ENCODE measurements at regions not wholly inside any gene's neighbourhood (a gene's known extent, or its start where the extent isn't known, plus 50 kb on each side); places are given as distances from the start of the nearest gene placed in this dataset.

GRCh38 chr6:14920276-14920675, 325.6 kb upstream of the JARID2 start:
- no peak overlapping the region for H3K9ac ChIP-seq (ENCODE audit: low read length)
- H3K79me2 ChIP-seq (ENCODE audit: insufficient read depth, low read length) = no peaks in the 10 kb centered on the region
- no peaks in the 10 kb centered on the region for H4K20me1 ChIP-seq (ENCODE audit: insufficient read depth)
- no peaks in the 10 kb centered on the region for H3K27me3 ChIP-seq (ENCODE audit: insufficient read depth, low read length)
- no TSS peak for BruUV-seq (replicated peaks)
- H3K36me3 ChIP-seq (ENCODE audit: control insufficient read depth in 1 of 2, insufficient read depth in 2 of 2, low read length in 2 of 2) = no peaks in the 10 kb centered on the region
- no peak overlapping the region for H3K4me3 ChIP-seq (replicated peaks in 1 of 2; ENCODE audit: low read depth in 1 of 2, low read length in 2 of 2)
- no peak for TF ChIP-seq EZH2phosphoT487 (IDR thresholded peaks at IDR 0.05; ENCODE audit: borderline replicate concordance)
- TF ChIP-seq MAX (IDR thresholded peaks at IDR 0.05) = no peak
- no peak for TF ChIP-seq ATF3 (IDR thresholded peaks at IDR 0.05)
- TF ChIP-seq JUND (IDR thresholded peaks at IDR 0.05) = no peak
- no peak for TF ChIP-seq SP1 (IDR thresholded peaks at IDR 0.05; ENCODE audit: low read depth)
- TF ChIP-seq SRF (IDR thresholded peaks at IDR 0.05; ENCODE audit: low read depth) = no peak
- no peak for TF ChIP-seq ZBTB33 (IDR thresholded peaks at IDR 0.05; ENCODE audit: extremely low read depth, insufficient replicate concordance, low read length)
- no peak for TF ChIP-seq CTCF (IDR thresholded peaks at IDR 0.05 in 2 of 3, conservative IDR thresholded peaks at IDR 0.05 in 1 of 3; ENCODE audit: borderline replicate concordance in 1 of 3, insufficient read depth in 1 of 3, low read depth in 2 of 3, low read length in 2 of 3)
- no peak for TF ChIP-seq POLR2A (IDR thresholded peaks at IDR 0.05; ENCODE audit: borderline replicate concordance, extremely low read depth, insufficient read depth, insufficient read length)
- no peak for TF ChIP-seq FOSL1 (IDR thresholded peaks at IDR 0.05; ENCODE audit: low read depth)
- no peak for TF ChIP-seq ELF1 (IDR thresholded peaks at IDR 0.05; ENCODE audit: borderline replicate concordance, low read depth)
- no peaks in the 10 kb centered on the region for H3K4me1 ChIP-seq (ENCODE audit: control insufficient read depth in 1 of 2, insufficient read depth in 2 of 2, low read length in 2 of 2)
- CTCF ChIA-PET = no interaction called here
- POLR2A ChIA-PET = no interaction called here
- no peaks in the 10 kb centered on the region for H3K9me2 ChIP-seq (ENCODE audit: insufficient read depth)
- RAD21 ChIA-PET (ENCODE audit: low non-redundant PET in 1 of 2, low total read pairs in 2 of 2, uncharacterized antibody in 2 of 2, unreplicated experiment in 2 of 2) = no interaction called here
- H3K27ac ChIP-seq (ENCODE audit: low read depth, low read length) = no peak overlapping the region
- H2AFZ ChIP-seq (ENCODE audit: low read depth, low read length, poor library complexity, severe bottlenecking) = no peak overlapping the region
- H3K9me3 ChIP-seq (ENCODE audit: control insufficient read depth in 1 of 2, insufficient read depth in 1 of 2, low read depth in 1 of 2, low read length in 2 of 2) = no peaks in the 10 kb centered on the region
- no peak for DNase-seq (ENCODE audit: low read depth, low spot score)
- ATAC-seq = no peak
- intact Hi-C loops (cut with micrococcal nuclease) = no loop called here
- H3K4me2 ChIP-seq (ENCODE audit: low read length) = no peak overlapping the region

All from HCT116 (cell line).